ENCODE measurements at regions not wholly inside any gene's neighbourhood (a gene's known extent, or its start where the extent isn't known, plus 50 kb on each side); places are given as distances from the start of the nearest gene placed in this dataset.
"Not testable (repeated sequence)": the region's sequence is repeated elsewhere in the genome, so short reads cannot be mapped to it uniquely, and the experiment has no call there.

GRCh38 chr7:29684151-29684786, 120.6 kb downstream of the PRR15 start:
- not testable (repeated sequence) for DNase-seq (ENCODE audit: low spot score); H3K9me3 ChIP-seq (replicated peaks in 1 of 2; ENCODE audit: control insufficient read depth in 2 of 2, insufficient read depth in 1 of 2, low read depth in 1 of 2, low read length in 2 of 2); H4K8ac ChIP-seq (ENCODE audit: low read depth, low read length); H3K4ac ChIP-seq (ENCODE audit: low read length); H3K14ac ChIP-seq (ENCODE audit: low read length); H3K36me3 ChIP-seq (replicated peaks in 1 of 2; ENCODE audit: control insufficient read depth in 2 of 2, insufficient read depth in 2 of 2, low read length in 2 of 2); H2AK5ac ChIP-seq (ENCODE audit: low read depth, low read length); H2BK15ac ChIP-seq (ENCODE audit: low read length); H3K79me1 ChIP-seq (ENCODE audit: low read depth, low read length); H3K27ac ChIP-seq (replicated peaks; ENCODE audit: low read length); H3K27me3 ChIP-seq (ENCODE audit: control insufficient read depth in 3 of 3, insufficient read depth in 3 of 3, low read depth in 1 of 3, low read length in 3 of 3); H2BK12ac ChIP-seq (ENCODE audit: low read length); H3K18ac ChIP-seq (ENCODE audit: low read length); H2BK120ac ChIP-seq (ENCODE audit: low read depth, low read length); H3K4me1 ChIP-seq (ENCODE audit: control insufficient read depth in 2 of 2, insufficient read depth in 1 of 2, low read depth in 1 of 2, low read length in 2 of 2); H3K23ac ChIP-seq (ENCODE audit: low read depth, low read length, poor library complexity); H4K91ac ChIP-seq (ENCODE audit: low read depth, low read length, poor library complexity); H2BK5ac ChIP-seq (ENCODE audit: low read length)
- Histone ChIP-seq H3K4me3 (ENCODE audit: low read length in 2 of 2) (peak overlapping the region; percentile 63 to 84), H3K4me2 (ENCODE audit: insufficient read depth, low read length, poor library complexity, severe bottlenecking) (peak overlapping the region; percentile 57), H2AFZ (ENCODE audit: low read length) (peak overlapping the region; percentile 92), H3K9ac (ENCODE audit: low read depth, low read length, poor library complexity) (peak overlapping the region; percentile 70)
- no CpG with 5 or more reads among the region's 34 CpGs for WGBS, 2 donors (ENCODE audit: extremely low coverage in 2 of 2, insufficient read length in 2 of 2, insufficient replicate concordance in 1 of 2)

GRCh38 chr7:29684787-29685650, 121.3 kb upstream of the WIPF3 start:
- H3K27me3 ChIP-seq (ENCODE audit: control insufficient read depth in 3 of 3, insufficient read depth in 3 of 3, low read depth in 1 of 3, low read length in 3 of 3): no peaks in the 10 kb centered on the region
- peak overlapping the region; percentile 92 for H2AFZ ChIP-seq (ENCODE audit: low read length)
- H3K79me1 ChIP-seq (ENCODE audit: low read depth, low read length): no peaks in the 10 kb centered on the region
- peak overlapping the region; percentile 87 for H3K27ac ChIP-seq (replicated peaks; ENCODE audit: low read length)
- peak overlapping the region; percentile 63 to 84 for H3K4me3 ChIP-seq (ENCODE audit: low read length in 2 of 2)
- no peaks in the 10 kb centered on the region for H3K4me1 ChIP-seq (ENCODE audit: control insufficient read depth in 2 of 2, insufficient read depth in 1 of 2, low read depth in 1 of 2, low read length in 2 of 2)
- no peak overlapping the region for H2BK120ac ChIP-seq (ENCODE audit: low read depth, low read length)
- peak; percentile 65 for DNase-seq (ENCODE audit: low spot score)
- H2BK15ac ChIP-seq (ENCODE audit: low read length): peak overlapping the region; percentile 92
- peak overlapping the region; percentile 73 for H3K23ac ChIP-seq (ENCODE audit: low read depth, low read length, poor library complexity)
- no peaks in the 10 kb centered on the region for H3K36me3 ChIP-seq (replicated peaks in 1 of 2; ENCODE audit: control insufficient read depth in 2 of 2, insufficient read depth in 2 of 2, low read length in 2 of 2)
- WGBS, 2 donors (ENCODE audit: extremely low coverage in 2 of 2, insufficient read length in 2 of 2, insufficient replicate concordance in 1 of 2): no CpG with 5 or more reads among the region's 114 CpGs
- no peak overlapping the region for H4K8ac ChIP-seq (ENCODE audit: low read depth, low read length)
- H3K14ac ChIP-seq (ENCODE audit: low read length): peak overlapping the region; percentile 21
- peak overlapping the region; percentile 57 for H3K4me2 ChIP-seq (ENCODE audit: insufficient read depth, low read length, poor library complexity, severe bottlenecking)
- H2AK5ac ChIP-seq (ENCODE audit: low read depth, low read length): no peak overlapping the region
- peak overlapping the region; percentile 98 for H3K9ac ChIP-seq (ENCODE audit: low read depth, low read length, poor library complexity)
- no peak overlapping the region for H2BK12ac ChIP-seq (ENCODE audit: low read length)
- H3K18ac ChIP-seq (ENCODE audit: low read length): peak overlapping the region; percentile 99
- H4K91ac ChIP-seq (ENCODE audit: low read depth, low read length, poor library complexity): no peak overlapping the region
- no peaks in the 10 kb centered on the region for H3K9me3 ChIP-seq (replicated peaks in 1 of 2; ENCODE audit: control insufficient read depth in 2 of 2, insufficient read depth in 1 of 2, low read depth in 1 of 2, low read length in 2 of 2)
- no peak overlapping the region for H3K4ac ChIP-seq (ENCODE audit: low read length)
- H2BK5ac ChIP-seq (ENCODE audit: low read length): peak overlapping the region; percentile 94

GRCh38 chr7:29685651-29686271, 120.5 kb upstream of the WIPF3 start:
- not testable (repeated sequence) for H3K27me3 ChIP-seq (ENCODE audit: control insufficient read depth in 3 of 3, insufficient read depth in 3 of 3, low read depth in 1 of 3, low read length in 3 of 3); H2AK5ac ChIP-seq (ENCODE audit: low read depth, low read length); H3K4ac ChIP-seq (ENCODE audit: low read length); H4K8ac ChIP-seq (ENCODE audit: low read depth, low read length); H3K9me3 ChIP-seq (replicated peaks in 1 of 2; ENCODE audit: control insufficient read depth in 2 of 2, insufficient read depth in 1 of 2, low read depth in 1 of 2, low read length in 2 of 2); H4K91ac ChIP-seq (ENCODE audit: low read depth, low read length, poor library complexity); H3K23ac ChIP-seq (ENCODE audit: low read depth, low read length, poor library complexity); H3K18ac ChIP-seq (ENCODE audit: low read length); H2BK15ac ChIP-seq (ENCODE audit: low read length); H2BK5ac ChIP-seq (ENCODE audit: low read length); H3K4me1 ChIP-seq (ENCODE audit: control insufficient read depth in 2 of 2, insufficient read depth in 1 of 2, low read depth in 1 of 2, low read length in 2 of 2); DNase-seq (ENCODE audit: low spot score); H3K36me3 ChIP-seq (replicated peaks in 1 of 2; ENCODE audit: control insufficient read depth in 2 of 2, insufficient read depth in 2 of 2, low read length in 2 of 2); H3K79me1 ChIP-seq (ENCODE audit: low read depth, low read length); H3K27ac ChIP-seq (replicated peaks; ENCODE audit: low read length); H3K9ac ChIP-seq (ENCODE audit: low read depth, low read length, poor library complexity); H2BK120ac ChIP-seq (ENCODE audit: low read depth, low read length); H2BK12ac ChIP-seq (ENCODE audit: low read length); H3K14ac ChIP-seq (ENCODE audit: low read length)
- Histone ChIP-seq H3K4me2 (ENCODE audit: insufficient read depth, low read length, poor library complexity, severe bottlenecking) (peak overlapping the region; percentile 57), H3K4me3 (ENCODE audit: low read length in 2 of 2) (peak overlapping the region; percentile 63 to 84), H2AFZ (ENCODE audit: low read length) (peak overlapping the region; percentile 92)
- WGBS, 2 donors (ENCODE audit: extremely low coverage in 2 of 2, insufficient read length in 2 of 2, insufficient replicate concordance in 1 of 2): no CpG with 5 or more reads among the region's 21 CpGs

- H3K36me3 ChIP-seq (replicated peaks in 1 of 2; ENCODE audit: control insufficient read depth in 2 of 2, insufficient read depth in 2 of 2, low read length in 2 of 2); H3K27ac ChIP-seq (replicated peaks; ENCODE audit: low read length); H2AK5ac ChIP-seq (ENCODE audit: low read depth, low read length); H2AFZ ChIP-seq (ENCODE audit: low read length); H3K18ac ChIP-seq (ENCODE audit: low read length); H4K91ac ChIP-seq (ENCODE audit: low read depth, low read length, poor library complexity); H3K27me3 ChIP-seq (ENCODE audit: control insufficient read depth in 3 of 3, insufficient read depth in 3 of 3, low read depth in 1 of 3, low read length in 3 of 3); H2BK120ac ChIP-seq (ENCODE audit: low read depth, low read length); H3K9me3 ChIP-seq (replicated peaks in 1 of 2; ENCODE audit: control insufficient read depth in 2 of 2, insufficient read depth in 1 of 2, low read depth in 1 of 2, low read length in 2 of 2); DNase-seq (ENCODE audit: low spot score); H3K9ac ChIP-seq (ENCODE audit: low read depth, low read length, poor library complexity); H2BK12ac ChIP-seq (ENCODE audit: low read length); H3K79me1 ChIP-seq (ENCODE audit: low read depth, low read length); H3K14ac ChIP-seq (ENCODE audit: low read length); H3K4ac ChIP-seq (ENCODE audit: low read length); H3K23ac ChIP-seq (ENCODE audit: low read depth, low read length, poor library complexity); H2BK5ac ChIP-seq (ENCODE audit: low read length); H3K4me1 ChIP-seq (ENCODE audit: control insufficient read depth in 2 of 2, insufficient read depth in 1 of 2, low read depth in 1 of 2, low read length in 2 of 2); H3K4me2 ChIP-seq (ENCODE audit: insufficient read depth, low read length, poor library complexity, severe bottlenecking); H4K8ac ChIP-seq (ENCODE audit: low read depth, low read length); H2BK15ac ChIP-seq (ENCODE audit: low read length); H3K4me3 ChIP-seq (ENCODE audit: low read length in 2 of 2): not testable (repeated sequence)
- WGBS, 2 donors (ENCODE audit: extremely low coverage in 2 of 2, insufficient read length in 2 of 2, insufficient replicate concordance in 1 of 2): no CpG with 5 or more reads among the region's 4 CpGs
These were observed 115.8 kb upstream of the WIPF3 start for GRCh38 chr7:29690510-29690909.
